OCI-LY1 (cell line): ENCODE measurements at regions not wholly inside any gene's neighbourhood (a gene's known extent, or its start where the extent isn't known, plus 50 kb on each side); places are given as distances from the start of the nearest gene placed in this dataset.

ENCODE experiments used
- EZH2 ChIP-seq: fragments of 200-600 bp; sonication (generic), shearing (Covaris generic); IDR thresholded peaks from 2 replicates; pipeline ENCODE4 v1.8.0; 2017; ENCODE audit warnings: borderline replicate concordance, mixed run types, mild to moderate bottlenecking, antibody characterized with exemption, low read length, moderate library complexity, mixed read lengths
- TF ChIP-seq, protein P1 (sequence below): fragments of 200-600 bp; sonication (generic), shearing (Covaris generic); IDR thresholded peaks from 2 replicates; pipeline ENCODE4 v1.5.1; 2017; ENCODE audit warnings: mild to moderate bottlenecking, antibody characterized with exemption, low read length, moderate library complexity, mixed read lengths

DNA sequence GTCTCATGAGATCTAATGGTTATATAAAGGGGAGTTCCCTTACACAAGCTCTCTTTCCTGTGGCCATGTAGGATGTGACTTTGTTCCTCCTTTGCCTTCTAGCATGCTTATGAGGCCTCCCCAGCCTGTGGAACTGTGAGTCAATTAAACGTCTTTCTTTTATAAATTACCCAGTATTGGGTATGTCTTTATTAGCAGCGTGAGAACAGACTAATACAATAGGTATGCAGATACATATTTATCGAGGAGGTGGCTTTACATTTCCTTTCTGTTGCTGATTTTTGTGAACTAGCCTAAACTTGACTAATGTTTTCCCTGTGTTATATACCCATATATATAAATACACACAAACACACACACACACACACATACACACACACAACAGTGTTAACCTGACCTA is 80.2 kb downstream of the VCX2 start:
- TF ChIP-seq, protein P1, sequence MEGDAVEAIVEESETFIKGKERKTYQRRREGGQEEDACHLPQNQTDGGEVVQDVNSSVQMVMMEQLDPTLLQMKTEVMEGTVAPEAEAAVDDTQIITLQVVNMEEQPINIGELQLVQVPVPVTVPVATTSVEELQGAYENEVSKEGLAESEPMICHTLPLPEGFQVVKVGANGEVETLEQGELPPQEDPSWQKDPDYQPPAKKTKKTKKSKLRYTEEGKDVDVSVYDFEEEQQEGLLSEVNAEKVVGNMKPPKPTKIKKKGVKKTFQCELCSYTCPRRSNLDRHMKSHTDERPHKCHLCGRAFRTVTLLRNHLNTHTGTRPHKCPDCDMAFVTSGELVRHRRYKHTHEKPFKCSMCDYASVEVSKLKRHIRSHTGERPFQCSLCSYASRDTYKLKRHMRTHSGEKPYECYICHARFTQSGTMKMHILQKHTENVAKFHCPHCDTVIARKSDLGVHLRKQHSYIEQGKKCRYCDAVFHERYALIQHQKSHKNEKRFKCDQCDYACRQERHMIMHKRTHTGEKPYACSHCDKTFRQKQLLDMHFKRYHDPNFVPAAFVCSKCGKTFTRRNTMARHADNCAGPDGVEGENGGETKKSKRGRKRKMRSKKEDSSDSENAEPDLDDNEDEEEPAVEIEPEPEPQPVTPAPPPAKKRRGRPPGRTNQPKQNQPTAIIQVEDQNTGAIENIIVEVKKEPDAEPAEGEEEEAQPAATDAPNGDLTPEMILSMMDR, result no peak
- TF ChIP-seq EZH2, result no peak
